ENCODE measurements at regions not wholly inside any gene's neighbourhood (a gene's known extent, or its start where the extent isn't known, plus 50 kb on each side); places are given as distances from the start of the nearest gene placed in this dataset.

DNA sequence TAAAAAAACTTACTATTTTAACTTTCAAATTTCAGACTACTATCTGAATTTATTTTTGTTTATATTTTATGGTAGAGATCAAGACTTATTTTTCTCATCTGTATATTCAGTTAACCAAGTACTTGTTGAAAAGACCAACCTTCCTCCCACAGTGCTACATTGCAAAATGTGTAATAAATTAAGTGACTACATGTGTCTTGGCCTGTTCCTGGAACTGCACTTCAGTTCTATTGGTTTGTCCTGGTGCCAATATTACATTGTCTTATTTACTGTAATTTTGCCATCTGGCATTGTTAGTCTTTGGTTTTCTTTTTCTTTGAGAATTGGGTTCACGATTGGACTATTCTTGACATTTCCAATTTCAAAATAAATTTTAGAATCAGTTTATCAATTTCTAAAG lies 138.4 kb upstream of the KCNMB2 start:
- TF ChIP-seq CTCF (IDR thresholded peaks at IDR 0.05) (no peak), POLR2A (IDR thresholded peaks at IDR 0.05) (no peak)

All from thyroid gland (tissue), 4 donors.